Loucy (cell line): ENCODE measurements at regions not wholly inside any gene's neighbourhood (a gene's known extent, or its start where the extent isn't known, plus 50 kb on each side); places are given as distances from the start of the nearest gene placed in this dataset.

ENCODE experiments used
- CTCF ChIP-seq: fragments of 200-600 bp; sonication (generic); conservative IDR thresholded peaks from 2 replicates; pipeline ENCODE4 v1.5.1; 2014; ENCODE audit warnings: mild to moderate bottlenecking, antibody characterized with exemption, low read length
- EZH2phosphoT487 ChIP-seq: fragments of 200-600 bp; IDR thresholded peaks from 2 replicates; pipeline ENCODE4 v1.6.1; 2018; ENCODE audit warnings: antibody characterized with exemption, mild to moderate bottlenecking, moderate library complexity, borderline replicate concordance

DNA sequence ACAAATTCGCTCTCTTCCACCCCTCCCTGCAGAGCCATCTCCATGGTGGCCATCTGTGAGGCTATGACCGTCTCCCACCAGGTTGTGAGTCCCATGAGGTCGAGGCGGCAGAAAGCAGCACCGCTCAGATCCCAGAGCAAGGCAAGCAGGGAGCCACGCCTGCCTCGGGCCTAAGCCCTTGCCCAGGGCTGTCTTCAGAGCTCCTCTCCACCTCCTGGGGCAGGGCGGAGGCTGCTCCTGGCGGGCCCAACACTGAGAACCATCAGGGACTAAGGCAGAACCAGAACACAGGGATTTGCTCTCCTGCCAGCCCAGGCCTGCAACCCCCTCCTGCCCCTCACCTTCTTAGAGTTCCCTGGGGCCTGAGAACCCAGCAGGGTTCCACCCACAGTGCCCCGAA is 80.9 kb upstream of the WNT11 start:
- TF ChIP-seq CTCF = no peak
- TF ChIP-seq EZH2phosphoT487 = no peak
